Neuronal stem cell (in vitro differentiated cells): ENCODE measurements at regions not wholly inside any gene's neighbourhood (a gene's known extent, or its start where the extent isn't known, plus 50 kb on each side); places are given as distances from the start of the nearest gene placed in this dataset.
A peak's percentile ranks its signal among the peaks of the same experiment; 100 is the strongest.

Experiments
- DNase-seq: peaks from one replicate; pipeline ENCODE4 v3.0.0-alpha.2; 2013; ENCODE audit warnings: low spot score
- H2AFZ ChIP-seq: one replicate; pipeline ENCODE4 v1.6.1; 2013; ENCODE audit warnings: mild to moderate bottlenecking, low read length, inconsistent platforms
- H2AK5ac ChIP-seq: 2 replicates; pipeline ENCODE4 v1.6.1; 2013; ENCODE audit warnings: low read depth, mild to moderate bottlenecking, inconsistent platforms, low read length, moderate library complexity, mixed read lengths
- H2BK120ac ChIP-seq: 2 replicates; pipeline ENCODE4 v1.6.1; 2013; ENCODE audit warnings: low read depth, mild to moderate bottlenecking, inconsistent platforms, low read length, moderate library complexity, mixed read lengths
- H2BK12ac ChIP-seq: one replicate; pipeline ENCODE4 v1.6.1; 2013; ENCODE audit warnings: low read length, inconsistent platforms
- H2BK15ac ChIP-seq: 2 replicates; pipeline ENCODE4 v1.6.1; 2013; ENCODE audit warnings: mild to moderate bottlenecking, low read length, inconsistent platforms, mixed read lengths
- H2BK5ac ChIP-seq: one replicate; pipeline ENCODE4 v1.6.1; 2013; ENCODE audit warnings: inconsistent platforms, mild to moderate bottlenecking, low read length, moderate library complexity
- H3K14ac ChIP-seq: one replicate; pipeline ENCODE4 v1.6.1; 2013; ENCODE audit warnings: low read length, inconsistent platforms
- H3K18ac ChIP-seq: 2 replicates; pipeline ENCODE4 v1.6.1; 2013; ENCODE audit warnings: low read length, inconsistent platforms
- H3K23ac ChIP-seq: 2 replicates; pipeline ENCODE4 v1.6.1; 2013; ENCODE audit warnings: low read depth, mild to moderate bottlenecking, mixed read lengths, low read length, inconsistent platforms; ENCODE audit not compliant: poor library complexity
- H3K27ac ChIP-seq: replicated peaks from 3 replicates; pipeline ENCODE4 v1.5.1; 2013; ENCODE audit warnings: low read length, inconsistent platforms
- H3K27me3 ChIP-seq, 3 experiments: 2 replicates each; pipeline ENCODE4 v1.6.1; 2013; ENCODE audit warnings: low read length in 3 of 3, mild to moderate bottlenecking in 2 of 3, inconsistent platforms in 1 of 3, low read depth in 1 of 3, mixed read lengths in 1 of 3, moderate library complexity in 1 of 3; ENCODE audit not compliant: control insufficient read depth in 3 of 3, insufficient read depth in 3 of 3
- H3K36me3 ChIP-seq, 2 donors: replicated peaks in 1 of 2; 2 replicates each; pipeline ENCODE4 v1.6.1; 2013; ENCODE audit warnings: low read length in 2 of 2; ENCODE audit not compliant: control insufficient read depth in 2 of 2, insufficient read depth in 2 of 2
- H3K4ac ChIP-seq: 2 replicates; pipeline ENCODE4 v1.6.1; 2013; ENCODE audit warnings: inconsistent platforms, mild to moderate bottlenecking, low read length, moderate library complexity
- H3K4me1 ChIP-seq, 2 donors: 1 replicate in 1 of 2; 2 replicates in 1 of 2; pipeline ENCODE4 v1.6.1; 2013; ENCODE audit warnings: low read length in 2 of 2, low read depth in 1 of 2; ENCODE audit not compliant: control insufficient read depth in 2 of 2, insufficient read depth in 1 of 2
- H3K4me2 ChIP-seq: one replicate; pipeline ENCODE4 v1.6.1; 2013; ENCODE audit warnings: mild to moderate bottlenecking, low read length, inconsistent platforms; ENCODE audit not compliant: insufficient read depth, poor library complexity, severe bottlenecking
- H3K4me3 ChIP-seq, 2 donors: 2 replicates each; pipeline ENCODE4 v1.5.1; 2013; ENCODE audit warnings: low read length in 2 of 2, mild to moderate bottlenecking in 2 of 2, inconsistent platforms in 1 of 2, moderate library complexity in 1 of 2
- H3K79me1 ChIP-seq: one replicate; pipeline ENCODE4 v1.6.1; 2013; ENCODE audit warnings: low read depth, mild to moderate bottlenecking, inconsistent platforms, low read length, moderate library complexity
- H3K9ac ChIP-seq: one replicate; pipeline ENCODE4 v1.6.1; 2013; ENCODE audit warnings: mild to moderate bottlenecking, low read depth, low read length, inconsistent platforms; ENCODE audit not compliant: poor library complexity
- H3K9me3 ChIP-seq, 2 donors: replicated peaks in 1 of 2; 2 replicates each; pipeline versions ENCODE3 to v1.6.1; 2013; ENCODE audit warnings: low read length in 2 of 2, mild to moderate bottlenecking in 2 of 2, inconsistent platforms in 1 of 2, low read depth in 1 of 2, mixed read lengths in 1 of 2, moderate library complexity in 1 of 2; ENCODE audit not compliant: control insufficient read depth in 2 of 2, insufficient read depth in 1 of 2
- H4K8ac ChIP-seq: one replicate; pipeline ENCODE4 v1.6.1; 2013; ENCODE audit warnings: low read depth, mild to moderate bottlenecking, inconsistent platforms, low read length, moderate library complexity
- H4K91ac ChIP-seq: one replicate; pipeline ENCODE4 v1.6.1; 2013; ENCODE audit warnings: low read length, low read depth, mild to moderate bottlenecking, inconsistent platforms; ENCODE audit not compliant: poor library complexity
- WGBS, 2 donors: extraction: QIAGEN DNeasy Blood & Tissue Kit; methylation state at CpG; one replicate each; pipeline ENCODE4 v1.1.7; 2013; ENCODE audit warnings: missing lambda C conversion rate in 2 of 2, mixed read lengths in 1 of 2; ENCODE audit not compliant: insufficient read length in 2 of 2, insufficient replicate concordance in 1 of 2; ENCODE audit errors: extremely low coverage in 2 of 2; 5-methylcytosine and 5-hydroxymethylcytosine counted together

DNA sequence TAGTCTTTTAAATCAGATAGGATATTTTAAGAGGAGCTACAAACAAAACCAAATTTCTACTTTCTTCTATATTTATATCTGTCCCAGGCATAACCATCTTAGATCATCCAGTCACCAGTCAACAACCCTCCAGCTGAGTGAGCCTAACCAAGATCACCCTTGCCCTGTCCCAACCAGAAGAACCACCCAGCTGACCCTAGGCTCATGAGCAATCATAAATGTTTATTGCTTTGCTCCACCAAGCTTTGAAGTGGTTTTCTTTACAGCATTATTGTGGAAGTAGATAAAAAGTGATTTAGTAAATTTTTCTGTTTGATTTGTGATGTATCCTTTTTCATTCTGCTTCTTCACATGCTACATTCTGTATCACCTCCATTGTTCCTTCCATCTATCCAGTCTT is 167.2 kb upstream of the PIEZO2 start:
- Histone ChIP-seq H2BK5ac (no peak overlapping the region), H3K79me1 (no peaks in the 10 kb centered on the region), H3K36me3 (no peaks in the 10 kb centered on the region), H3K14ac (no peak overlapping the region), H3K9me3 (no peaks in the 10 kb centered on the region), H3K4me1 (no peaks in the 10 kb centered on the region), H3K18ac (no peak overlapping the region), H2BK120ac (no peak overlapping the region), H2BK15ac (no peak overlapping the region), H4K91ac (no peak overlapping the region), H3K27ac (no peak overlapping the region), H3K23ac (no peak overlapping the region), H3K4me3 (no peak overlapping the region), H2AFZ (no peak overlapping the region), H3K4ac (no peak overlapping the region), H3K9ac (no peak overlapping the region), H3K4me2 (no peak overlapping the region), H2BK12ac (no peak overlapping the region), H2AK5ac (no peak overlapping the region), H3K27me3 (peaks cover 0 to 3% (median 0%) of the 10 kb centered on the region in 3 experiments), H4K8ac (no peak overlapping the region)
- no peak for DNase-seq

DNA sequence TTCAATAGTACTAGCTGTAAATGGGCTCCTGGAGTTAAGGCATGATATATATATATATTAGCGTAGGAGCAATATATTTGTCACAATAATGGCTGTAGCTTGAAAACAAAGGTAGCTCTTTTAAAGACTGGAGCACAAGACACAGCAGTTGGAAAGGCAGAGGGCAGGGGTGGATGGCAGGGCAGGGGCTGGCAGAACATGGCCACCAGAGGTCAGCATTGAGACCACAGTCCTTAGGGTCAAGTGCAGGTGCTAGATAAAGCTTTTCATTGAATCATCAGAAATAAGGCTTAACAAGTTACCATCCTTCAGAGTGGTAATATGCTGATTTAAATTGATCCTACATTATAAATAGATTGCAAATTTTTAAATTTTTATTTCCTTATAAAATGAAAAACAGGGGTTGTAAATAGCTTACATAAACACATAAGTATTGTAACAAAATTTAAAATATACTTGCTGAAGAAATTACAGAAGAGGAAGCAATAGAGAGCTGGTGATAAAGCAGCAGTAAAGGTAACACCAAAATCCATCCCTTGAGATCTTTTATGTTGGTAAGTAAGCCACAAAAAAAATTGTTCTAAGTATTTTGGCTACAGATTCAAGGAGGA is 161.2 kb upstream of the PIEZO2 start:
- WGBS, 2 donors, result no CpG with 5 or more reads among the region's 1 CpG
- DNase-seq, result peak; percentile 38

DNA sequence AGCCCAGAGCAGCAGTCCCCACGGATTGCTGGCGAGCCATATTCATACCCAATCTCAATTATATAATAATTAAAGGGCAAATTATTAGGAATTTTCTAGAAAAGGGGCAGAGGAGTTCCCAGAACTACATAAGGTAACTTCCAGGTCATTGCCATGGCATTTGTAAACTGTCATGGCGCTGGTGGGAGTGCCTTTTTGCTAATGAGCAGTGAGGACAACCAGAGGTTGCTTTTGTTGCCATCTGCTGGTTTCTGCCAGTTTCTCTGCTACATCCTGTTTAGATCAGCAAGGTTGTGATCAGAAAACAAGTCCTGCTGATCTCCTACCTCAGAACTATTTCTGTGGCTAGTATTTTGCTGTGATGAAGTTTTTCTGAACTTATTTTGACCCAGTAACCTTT is 159.8 kb upstream of the PIEZO2 start:
- H2BK5ac ChIP-seq, result no peak overlapping the region
- no peak overlapping the region for H2BK12ac ChIP-seq
- no peak overlapping the region for H3K4ac ChIP-seq
- no peak for DNase-seq
- no peak overlapping the region for H2BK120ac ChIP-seq
- H3K4me2 ChIP-seq, result no peak overlapping the region
- no peak overlapping the region for H4K91ac ChIP-seq
- no peaks in the 10 kb centered on the region for H3K79me1 ChIP-seq
- H3K23ac ChIP-seq, result no peak overlapping the region
- H2AK5ac ChIP-seq, result no peak overlapping the region
- no peak overlapping the region for H3K27ac ChIP-seq
- no peak overlapping the region for H3K14ac ChIP-seq
- WGBS, 2 donors, result no CpG with 5 or more reads among the region's 3 CpGs
- H3K4me1 ChIP-seq, result peaks cover 0 to 7% of the 10 kb centered on the region in 2 donors
- H3K18ac ChIP-seq, result no peak overlapping the region
- no peaks in the 10 kb centered on the region for H3K36me3 ChIP-seq
- no peak overlapping the region for H3K9ac ChIP-seq
- H2AFZ ChIP-seq, result peak overlapping the region; percentile 34
- no peak overlapping the region for H2BK15ac ChIP-seq
- H3K27me3 ChIP-seq, result peaks cover 0 to 3% (median 0%) of the 10 kb centered on the region in 3 experiments
- H3K4me3 ChIP-seq, result no peak overlapping the region
- no peaks in the 10 kb centered on the region for H3K9me3 ChIP-seq
- H4K8ac ChIP-seq, result no peak overlapping the region

More for the DNA sequence above, 161.2 kb upstream of the PIEZO2 start:
- Histone ChIP-seq H3K27me3 (peaks cover 0 to 3% (median 0%) of the 10 kb centered on the region in 3 experiments), H3K4ac (no peak overlapping the region), H2BK120ac (no peak overlapping the region), H2BK5ac (no peak overlapping the region), H4K8ac (no peak overlapping the region), H3K79me1 (no peaks in the 10 kb centered on the region), H3K27ac (no peak overlapping the region), H3K36me3 (no peaks in the 10 kb centered on the region), H2AK5ac (no peak overlapping the region), H2BK15ac (no peak overlapping the region), H3K4me2 (no peak overlapping the region), H3K23ac (no peak overlapping the region), H3K18ac (no peak overlapping the region), H3K4me3 (no peak overlapping the region), H2BK12ac (no peak overlapping the region), H4K91ac (no peak overlapping the region), H3K4me1 (peaks cover 0 to under 1% of the 10 kb centered on the region in 2 donors), H3K9me3 (no peaks in the 10 kb centered on the region), H3K9ac (no peak overlapping the region), H2AFZ (no peak overlapping the region), H3K14ac (no peak overlapping the region)

DNA sequence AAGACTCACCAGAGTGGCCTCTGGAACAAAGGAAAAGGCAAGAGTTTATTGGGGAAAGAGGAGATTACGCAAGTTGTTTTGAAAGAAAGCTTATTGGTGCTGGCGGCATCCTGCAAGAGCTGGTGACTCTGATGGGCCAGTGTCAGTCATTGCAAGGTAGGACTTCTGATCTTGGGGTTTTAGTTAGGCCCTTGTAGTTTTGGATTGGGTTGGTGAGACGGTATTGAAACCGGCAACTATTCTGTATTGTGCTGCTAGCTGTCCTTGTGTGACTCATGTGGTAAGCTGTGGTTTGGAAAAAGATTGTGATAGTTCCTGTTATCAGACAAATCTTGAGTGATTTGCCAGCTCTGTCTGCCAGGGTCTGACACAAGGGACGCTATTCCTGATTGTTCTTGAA is 159.1 kb upstream of the PIEZO2 start:
- no peak overlapping the region for H3K4me3 ChIP-seq
- no peak overlapping the region for H3K14ac ChIP-seq
- H4K8ac ChIP-seq, result no peak overlapping the region
- no peak overlapping the region for H3K18ac ChIP-seq
- no peak overlapping the region for H3K4me2 ChIP-seq
- no peaks in the 10 kb centered on the region for H3K79me1 ChIP-seq
- H3K36me3 ChIP-seq, result no peaks in the 10 kb centered on the region
- H3K4ac ChIP-seq, result no peak overlapping the region
- no CpG with 5 or more reads among the region's 5 CpGs for WGBS, 2 donors
- no peak overlapping the region for H3K23ac ChIP-seq
- H2BK12ac ChIP-seq, result no peak overlapping the region
- H3K4me1 ChIP-seq, result peaks cover 0 to 7% of the 10 kb centered on the region in 2 donors
- H3K9me3 ChIP-seq, result no peaks in the 10 kb centered on the region
- H3K27ac ChIP-seq, result no peak overlapping the region
- no peak overlapping the region for H2AK5ac ChIP-seq
- no peak overlapping the region for H2BK120ac ChIP-seq
- H4K91ac ChIP-seq, result no peak overlapping the region
- no peak overlapping the region for H3K9ac ChIP-seq
- peaks cover 0 to under 1% (median 0%) of the 10 kb centered on the region in 3 experiments for H3K27me3 ChIP-seq
- H2BK5ac ChIP-seq, result no peak overlapping the region
- H2AFZ ChIP-seq, result peak overlapping the region; percentile 34
- no peak overlapping the region for H2BK15ac ChIP-seq
- DNase-seq, result no peak
